Non-pigmented ciliary epithelial cell (primary cell): ENCODE measurements at regions not wholly inside any gene's neighbourhood (a gene's known extent, or its start where the extent isn't known, plus 50 kb on each side); places are given as distances from the start of the nearest gene placed in this dataset.

Source experiments
- DNase-seq: peaks from one replicate; pipeline ENCODE4 v3.0.0-alpha.2; 2010; ENCODE audit warnings: low read depth

GRCh38 chr6:105763866-105764265, 322.3 kb upstream of the PRDM1 start:
- no peak for DNase-seq

- DNase-seq: no peak
Measured at GRCh38 chr6:105760746-105761145, 325.4 kb upstream of the PRDM1 start.

- DNase-seq: peak; percentile 89
Measured at GRCh38 chr6:105759946-105760345, 326.2 kb upstream of the PRDM1 start.

GRCh38 chr6:105759015-105759414, 327.1 kb upstream of the PRDM1 start:
- DNase-seq: no peak

- no peak for DNase-seq
Measured at GRCh38 chr6:105757512-105758200, 328.5 kb upstream of the PRDM1 start.

- no peak for DNase-seq
Measured at GRCh38 chr6:105755885-105756284, 330.3 kb upstream of the PRDM1 start.

- no peak for DNase-seq
Measured at GRCh38 chr6:105753620-105754211, 332.4 kb upstream of the PRDM1 start.

- DNase-seq: no peak
Measured at GRCh38 chr6:105753207-105753606, 332.9 kb upstream of the PRDM1 start.

GRCh38 chr6:105750089-105750488, 336.0 kb upstream of the PRDM1 start:
- no peak for DNase-seq

- no peak for DNase-seq
Measured at GRCh38 chr6:105748737-105749161, 337.4 kb upstream of the PRDM1 start.

GRCh38 chr6:105747823-105748405, 338.2 kb upstream of the PRDM1 start:
- DNase-seq: no peak

GRCh38 chr6:105746509-105746908, 339.6 kb upstream of the PRDM1 start:
- no peak for DNase-seq

- DNase-seq: no peak
Measured at GRCh38 chr6:105746130-105746505, 340.0 kb upstream of the PRDM1 start.

GRCh38 chr6:105745464-105746129, 340.5 kb upstream of the PRDM1 start:
- no peak for DNase-seq

- DNase-seq: no peak
Measured at GRCh38 chr6:105744815-105745214, 341.3 kb upstream of the PRDM1 start.

GRCh38 chr6:105740946-105741645, 338.2 kb upstream of the PREP start:
- DNase-seq: no peak

GRCh38 chr6:105739764-105740163, 336.9 kb upstream of the PREP start:
- no peak for DNase-seq

- DNase-seq: peak; percentile 13
Measured at GRCh38 chr6:105733556-105734162, 330.8 kb upstream of the PREP start.

GRCh38 chr6:105728995-105729394, 326.1 kb upstream of the PREP start:
- DNase-seq: no peak

- no peak for DNase-seq
Measured at GRCh38 chr6:105726902-105727655, 324.2 kb upstream of the PREP start.

- DNase-seq: no peak
Measured at GRCh38 chr6:105714846-105715245, 312.0 kb upstream of the PREP start.
